GM19035 (cell line): ENCODE measurements at regions not wholly inside any gene's neighbourhood (a gene's known extent, or its start where the extent isn't known, plus 50 kb on each side); places are given as distances from the start of the nearest gene placed in this dataset.

ENCODE experiments used
- ATAC-seq: cut with Tn5 transposase; IDR thresholded peaks from one replicate; pipeline ENCODE4 v1.9.1; 2021; ENCODE audit not compliant: unreplicated experiment

- ATAC-seq = no peak
Observed at GRCh38 chr3:187822402-187822801, 77.1 kb upstream of the BCL6 start.

DNA sequence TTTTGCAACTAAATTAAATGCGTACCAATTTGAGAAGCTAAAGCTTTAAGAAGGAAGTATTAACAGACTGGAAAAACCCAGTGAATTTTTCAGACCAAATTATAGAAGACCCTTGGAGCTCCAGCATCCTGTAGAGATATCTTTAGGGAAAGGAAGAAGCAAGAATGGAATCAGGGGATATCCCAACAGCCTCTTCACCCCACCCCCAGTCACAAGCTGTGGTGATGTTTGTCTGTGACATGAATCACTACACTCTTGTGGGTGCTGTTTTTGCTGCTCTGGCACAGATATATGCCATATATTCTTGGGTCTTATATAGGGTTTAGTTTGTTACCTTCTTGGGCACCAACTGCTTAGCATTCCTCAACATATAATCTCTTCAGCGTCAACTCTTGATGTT lies 78.5 kb upstream of the BCL6 start:
- ATAC-seq = no peak

DNA sequence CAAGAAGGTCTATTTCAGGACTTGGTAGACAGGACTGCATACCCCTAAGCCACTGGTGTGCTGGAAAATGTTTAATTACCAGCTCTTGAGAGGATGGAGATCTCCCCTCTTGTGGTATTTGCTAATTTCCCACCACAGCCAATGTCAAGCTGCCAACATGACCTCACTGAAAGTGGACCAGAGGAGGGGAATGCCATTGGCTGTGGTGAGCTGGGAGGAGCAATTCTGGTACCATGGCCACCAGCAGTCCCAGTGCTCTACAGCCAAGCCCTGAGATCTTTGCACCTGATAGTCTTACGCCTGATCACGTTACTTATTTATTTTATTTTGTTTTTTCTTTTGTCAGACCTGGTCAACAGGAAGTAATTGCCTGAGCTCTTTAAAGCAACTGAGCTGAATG lies 82.5 kb upstream of the BCL6 start:
- ATAC-seq = no peak

- no peak for ATAC-seq
Observed at GRCh38 chr3:187828579-187829452, 83.5 kb upstream of the BCL6 start.

- ATAC-seq = no peak
Observed at GRCh38 chr3:187830181-187830580, 84.9 kb upstream of the BCL6 start.

- ATAC-seq = no peak
Observed at GRCh38 chr3:187831125-187832051, 86.1 kb upstream of the BCL6 start.

DNA sequence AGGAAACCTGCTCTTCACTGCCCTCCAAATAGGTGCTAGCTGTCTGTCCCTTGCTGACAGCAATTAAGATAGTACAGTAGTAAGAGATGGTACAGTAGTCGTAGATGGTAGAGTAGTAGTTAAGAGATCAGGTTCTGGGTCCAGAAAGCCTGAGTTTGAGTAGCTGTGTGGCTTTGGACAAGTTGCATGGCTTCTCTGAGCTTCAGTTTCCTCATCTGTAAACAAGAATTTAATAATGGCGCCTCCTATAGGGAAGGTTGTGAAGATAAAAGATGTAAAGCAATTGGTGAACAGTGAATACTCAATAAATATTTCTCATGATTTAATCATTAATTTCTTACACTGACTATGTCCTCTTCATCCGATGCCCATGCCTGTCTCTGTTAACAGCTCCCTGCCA lies 86.9 kb upstream of the BCL6 start:
- no peak for ATAC-seq

DNA sequence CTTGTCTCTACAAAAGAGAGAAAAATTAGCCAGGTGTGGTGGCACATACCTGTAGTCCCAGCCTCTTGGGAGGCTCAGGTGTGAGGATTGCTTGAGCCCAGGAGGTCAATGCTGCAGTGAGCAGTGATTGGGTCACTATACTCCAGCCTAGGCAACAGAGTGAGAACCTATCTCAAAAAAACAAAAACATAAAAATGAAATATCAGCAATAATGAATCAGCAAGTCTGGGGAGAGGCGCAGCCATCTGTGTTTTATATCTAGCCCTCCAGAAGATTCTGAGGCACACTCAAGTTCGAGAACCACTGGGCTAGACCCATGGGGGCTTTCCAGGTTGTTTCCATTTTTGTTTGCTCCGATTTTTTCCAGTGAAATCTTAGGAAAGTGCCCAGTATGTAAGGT lies 88.1 kb upstream of the BCL6 start:
- no peak for ATAC-seq

GRCh38 chr3:187833799-187834578 lies 88.7 kb upstream of the BCL6 start:
- no peak for ATAC-seq

DNA sequence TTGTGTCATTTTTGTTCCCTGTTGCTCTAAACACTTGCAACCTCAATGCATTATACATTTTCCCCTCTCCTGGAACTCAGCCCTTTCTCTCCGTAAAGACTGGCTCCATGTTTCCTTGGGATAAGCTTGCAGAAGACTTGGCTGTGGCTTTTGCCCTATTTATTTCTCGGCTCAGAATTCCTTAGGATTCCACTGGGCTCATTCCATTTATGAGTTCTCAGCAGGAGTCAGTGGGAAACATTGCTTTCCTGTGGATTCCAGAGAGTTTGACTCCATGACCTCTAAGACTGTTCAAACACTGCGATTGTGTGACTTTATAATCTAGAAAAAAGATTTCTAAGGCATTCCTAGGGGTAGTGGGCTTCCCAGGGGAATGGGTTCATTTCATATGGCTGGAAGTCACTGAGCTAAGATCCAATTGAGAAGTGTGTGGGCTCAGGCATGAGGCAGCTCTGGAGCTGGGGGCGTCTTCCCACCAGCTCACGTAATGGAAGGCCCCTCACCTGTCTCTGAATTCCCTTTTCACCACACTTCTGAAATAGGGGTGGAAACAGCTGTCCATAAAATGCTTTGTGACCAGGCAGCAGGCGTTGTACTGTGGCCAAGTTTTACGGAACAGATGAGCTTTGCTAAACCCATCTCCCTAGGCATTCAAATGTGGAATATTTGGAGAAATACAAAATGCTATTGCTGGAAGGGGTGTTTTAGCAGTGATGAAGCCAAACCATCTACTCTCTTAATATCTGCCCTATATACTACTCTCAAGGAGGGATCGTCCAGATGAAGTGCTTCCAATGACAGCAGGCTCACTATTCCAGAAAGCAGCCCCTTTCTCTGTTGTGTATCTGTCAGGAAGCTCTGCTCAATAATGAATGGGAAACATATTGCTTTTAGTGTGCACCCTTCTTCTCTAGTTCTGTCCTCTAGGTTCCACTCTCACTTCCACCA lies 91.8 kb upstream of the BCL6 start:
- ATAC-seq = no peak

DNA sequence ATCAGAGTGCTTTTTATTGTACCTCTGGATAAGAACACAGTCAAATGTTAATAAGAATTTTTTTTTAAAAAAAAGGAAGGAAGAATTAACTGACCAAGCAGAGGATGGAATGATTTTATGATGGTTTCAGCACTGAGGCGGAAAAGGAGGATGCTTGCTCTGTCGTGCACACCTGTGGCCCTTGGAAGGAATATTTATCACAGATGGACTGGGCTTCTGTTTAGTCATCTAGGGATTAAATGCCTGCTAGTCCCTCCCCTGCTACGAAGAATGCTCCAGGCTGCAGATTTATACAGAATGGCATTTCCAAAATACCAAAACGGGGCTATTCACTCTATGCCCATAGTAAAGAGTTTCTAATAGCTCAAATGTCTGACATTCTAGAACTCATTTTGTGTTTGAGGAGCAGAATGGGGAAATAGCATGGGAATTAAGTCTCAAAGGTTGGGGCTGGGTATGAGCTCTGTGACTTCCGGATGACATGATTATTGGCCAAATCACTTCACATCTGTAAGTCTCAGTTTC lies 92.8 kb upstream of the BCL6 start:
- ATAC-seq = no peak

DNA sequence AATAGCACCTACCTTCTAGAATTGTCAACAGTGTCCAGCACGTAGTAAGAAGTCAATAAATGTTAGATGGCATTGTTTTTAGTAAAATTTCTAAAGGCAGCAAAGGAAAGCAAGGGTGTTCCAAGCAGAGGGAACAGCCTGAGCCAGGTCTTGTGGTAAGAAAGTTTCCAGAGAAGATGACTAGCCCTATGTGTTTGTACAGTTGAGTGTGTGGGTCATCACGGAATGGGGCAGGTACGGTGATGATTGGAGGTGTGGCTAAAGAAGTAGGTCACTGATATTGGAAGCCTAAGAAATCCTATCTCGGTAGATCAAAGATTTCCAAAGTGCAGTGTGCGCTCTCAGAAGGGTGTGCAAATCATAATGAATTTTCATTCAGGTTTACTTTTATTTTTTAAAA lies 94.2 kb upstream of the BCL6 start:
- ATAC-seq = no peak

DNA sequence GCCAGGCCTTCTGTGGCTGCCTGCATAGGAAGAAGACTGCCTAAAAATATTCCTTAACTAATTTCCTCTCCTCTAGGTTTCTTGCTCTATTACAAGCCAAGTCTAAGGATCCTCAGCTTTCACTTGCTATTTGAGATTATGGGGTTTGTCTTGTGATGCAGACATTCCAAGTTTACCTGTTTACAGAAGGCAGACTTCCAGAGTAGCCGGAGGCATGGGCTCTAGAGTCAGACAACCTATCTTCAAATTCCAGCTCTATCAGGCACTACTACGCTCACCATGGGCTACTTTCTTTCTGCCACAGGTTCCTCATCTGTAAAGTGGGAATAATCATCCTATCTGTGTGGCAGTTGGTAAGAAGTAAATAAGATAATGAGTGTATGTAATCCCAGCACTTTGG lies 95.6 kb upstream of the BCL6 start:
- ATAC-seq = no peak

- ATAC-seq = no peak
Observed at GRCh38 chr3:187841560-187841959, 96.3 kb upstream of the BCL6 start.

DNA sequence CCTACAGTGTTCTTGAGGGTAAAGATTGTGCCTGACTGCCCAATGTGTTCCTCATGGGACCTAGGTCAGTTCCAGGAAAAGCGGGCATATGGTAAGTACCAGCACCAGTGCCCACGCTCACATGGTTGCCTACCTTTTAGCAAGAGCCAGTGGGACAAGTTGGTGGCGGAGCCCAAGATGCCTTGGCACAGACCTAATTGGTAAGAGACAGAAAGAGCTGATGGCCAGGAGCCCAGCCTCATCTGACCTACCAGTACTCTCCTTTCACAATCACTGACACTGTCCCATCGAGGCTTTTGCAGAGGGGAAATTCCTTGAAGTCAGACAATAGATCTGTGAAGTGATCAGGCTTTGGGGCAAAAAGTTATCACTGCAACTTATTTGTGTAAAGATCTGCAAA lies 98.4 kb upstream of the BCL6 start:
- ATAC-seq = no peak

DNA sequence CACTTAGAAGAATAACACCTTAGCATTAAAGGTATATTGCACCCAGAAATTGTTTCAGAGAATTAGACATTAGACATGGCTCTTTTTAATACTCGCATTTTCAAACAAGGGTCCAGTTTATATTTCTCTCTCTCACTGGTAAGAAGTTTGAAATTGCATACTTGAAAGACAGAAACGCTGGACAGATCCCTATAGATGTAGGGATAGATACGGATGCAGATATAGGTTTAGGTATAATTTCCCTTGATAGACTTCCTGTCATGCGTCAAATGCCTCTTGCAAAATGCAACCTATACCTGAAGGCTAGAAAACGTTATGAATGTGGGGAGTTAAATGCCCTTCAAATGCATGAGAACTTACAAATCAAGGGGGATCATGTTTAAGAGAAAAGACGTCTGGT lies 99.4 kb upstream of the BCL6 start:
- no peak for ATAC-seq

GRCh38 chr3:187845826-187846225 lies 100.6 kb upstream of the BCL6 start:
- ATAC-seq = no peak

- ATAC-seq = no peak
Observed at GRCh38 chr3:187848401-187848800, 103.1 kb upstream of the BCL6 start.

DNA sequence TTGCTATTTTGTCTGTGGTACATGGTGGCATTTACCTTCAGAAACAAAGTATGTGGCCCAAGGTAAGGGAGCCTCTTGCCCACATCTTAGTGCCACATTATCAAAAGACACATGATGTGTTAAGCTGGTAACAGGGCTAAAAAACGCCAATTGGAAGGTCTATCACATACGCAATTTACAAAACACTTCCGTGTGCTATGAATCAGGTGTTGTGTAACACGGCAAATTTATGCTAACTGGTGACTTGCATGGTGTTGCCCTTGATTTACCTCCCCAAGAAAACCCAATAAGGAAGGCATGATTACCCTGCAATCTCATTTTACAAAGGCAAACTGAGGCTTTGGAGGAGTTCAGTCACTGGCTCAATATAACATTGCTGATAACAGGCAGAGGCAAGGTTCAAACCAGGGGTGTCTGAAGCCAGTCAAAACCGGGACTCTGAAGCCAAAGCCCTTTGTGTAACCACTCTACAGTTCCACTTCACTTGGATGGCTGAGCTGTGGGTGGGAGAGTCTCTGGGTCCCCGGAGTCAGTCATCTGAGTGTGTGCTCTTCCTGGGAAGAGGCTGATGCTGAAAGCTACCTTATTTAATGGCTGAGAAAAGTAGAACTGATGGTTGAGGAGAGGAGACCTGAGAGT lies 103.9 kb upstream of the BCL6 start:
- no peak for ATAC-seq
